ENCODE measurements at regions not wholly inside any gene's neighbourhood (a gene's known extent, or its start where the extent isn't known, plus 50 kb on each side); places are given as distances from the start of the nearest gene placed in this dataset.

DNA sequence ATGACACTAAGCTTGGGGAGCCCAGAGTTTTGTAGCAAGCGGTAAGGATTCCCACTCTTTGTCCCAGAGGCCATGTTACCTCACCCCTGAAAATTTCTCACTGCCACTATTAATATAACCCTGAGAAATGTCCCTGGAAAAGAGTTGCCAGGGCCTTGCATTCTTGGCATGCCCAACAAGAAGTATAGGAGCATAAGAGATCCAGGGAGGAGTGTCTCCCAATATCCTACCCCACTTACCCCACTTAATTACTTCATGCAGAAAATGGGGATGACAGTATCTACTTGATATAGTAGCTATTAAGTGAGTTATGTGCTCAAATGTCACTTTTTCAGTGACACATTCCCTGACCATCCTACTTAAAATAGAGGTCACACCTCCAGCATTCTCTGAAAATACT is 120.5 kb upstream of the C1GALT1C1 start:
- H3K27ac ChIP-seq (ENCODE audit: low read depth in 1 of 2, low read length in 2 of 2): no peak overlapping the region
- TF ChIP-seq, protein P1, sequence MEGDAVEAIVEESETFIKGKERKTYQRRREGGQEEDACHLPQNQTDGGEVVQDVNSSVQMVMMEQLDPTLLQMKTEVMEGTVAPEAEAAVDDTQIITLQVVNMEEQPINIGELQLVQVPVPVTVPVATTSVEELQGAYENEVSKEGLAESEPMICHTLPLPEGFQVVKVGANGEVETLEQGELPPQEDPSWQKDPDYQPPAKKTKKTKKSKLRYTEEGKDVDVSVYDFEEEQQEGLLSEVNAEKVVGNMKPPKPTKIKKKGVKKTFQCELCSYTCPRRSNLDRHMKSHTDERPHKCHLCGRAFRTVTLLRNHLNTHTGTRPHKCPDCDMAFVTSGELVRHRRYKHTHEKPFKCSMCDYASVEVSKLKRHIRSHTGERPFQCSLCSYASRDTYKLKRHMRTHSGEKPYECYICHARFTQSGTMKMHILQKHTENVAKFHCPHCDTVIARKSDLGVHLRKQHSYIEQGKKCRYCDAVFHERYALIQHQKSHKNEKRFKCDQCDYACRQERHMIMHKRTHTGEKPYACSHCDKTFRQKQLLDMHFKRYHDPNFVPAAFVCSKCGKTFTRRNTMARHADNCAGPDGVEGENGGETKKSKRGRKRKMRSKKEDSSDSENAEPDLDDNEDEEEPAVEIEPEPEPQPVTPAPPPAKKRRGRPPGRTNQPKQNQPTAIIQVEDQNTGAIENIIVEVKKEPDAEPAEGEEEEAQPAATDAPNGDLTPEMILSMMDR (IDR thresholded peaks at IDR 0.05): no peak
- H4K20me1 ChIP-seq (ENCODE audit: insufficient read depth, low read length): no peaks in the 10 kb centered on the region
- DNase-seq: no peak
- H3K36me3 ChIP-seq (replicated peaks in 1 of 2; ENCODE audit: control insufficient read depth in 1 of 2, insufficient read depth in 2 of 2, low read length in 2 of 2): no peaks in the 10 kb centered on the region
- H3K4me1 ChIP-seq (ENCODE audit: control insufficient read depth in 1 of 2, insufficient read depth in 2 of 2, low read length in 2 of 2): peaks cover 0 to 7% of the 10 kb centered on the region in 2 donors
- no peak overlapping the region for H2AFZ ChIP-seq (ENCODE audit: insufficient read depth, low read depth, low read length, poor library complexity, severe bottlenecking)
- Mint-ChIP-seq H3K9me3 (peaks cover 0 to 2% (median 0%) of the 10 kb centered on the region in 7 donors), H3K27me3 (ENCODE audit: low read depth in 3 of 3) (peaks cover 0 to 4% (median 0%) of the 10 kb centered on the region in 3 donors), H3K36me3 (no peaks in the 10 kb centered on the region), H3K4me3 (no peak overlapping the region), H3K4me1 (peaks cover 14% of the 10 kb centered on the region), H3K27ac (no peak overlapping the region)
- no peak overlapping the region for H3K4me3 ChIP-seq (replicated peaks in 1 of 3; ENCODE audit: low read depth in 2 of 3, low read length in 3 of 3)
- H3K9me3 ChIP-seq (replicated peaks in 1 of 2; ENCODE audit: control insufficient read depth in 1 of 2, insufficient read depth in 1 of 2, low read length in 2 of 2): no peaks in the 10 kb centered on the region
- no peaks in the 10 kb centered on the region for H3K27me3 ChIP-seq (ENCODE audit: control insufficient read depth in 2 of 2, insufficient read depth in 2 of 2, low read length in 2 of 2)
- no peak overlapping the region for H3K4me2 ChIP-seq (replicated peaks; ENCODE audit: extremely low read depth, low read length, poor library complexity, severe bottlenecking)
- H3K79me2 ChIP-seq (ENCODE audit: insufficient read depth, low read length): no peaks in the 10 kb centered on the region
- no CpG with 5 or more reads among the region's 1 CpG for WGBS (ENCODE audit: insufficient coverage)
- intact Hi-C loops (cut with micrococcal nuclease): no loop called here
- H3K9ac ChIP-seq (ENCODE audit: insufficient read depth, low read length, poor library complexity, severe bottlenecking): no peak overlapping the region

- Mint-ChIP-seq H3K27me3 (ENCODE audit: low read depth in 3 of 3) (peaks cover 0 to 2% (median 0%) of the 10 kb centered on the region in 3 donors), H3K9me3 (peaks cover 2 to 8% (median 3%) of the 10 kb centered on the region in 7 donors), H3K4me3 (no peak overlapping the region), H3K27ac (no peak overlapping the region), H3K36me3 (no peaks in the 10 kb centered on the region), H3K4me1 (peaks cover 6% of the 10 kb centered on the region)
- Histone ChIP-seq H3K4me3 (replicated peaks in 1 of 3; ENCODE audit: low read depth in 2 of 3, low read length in 3 of 3) (no peak overlapping the region), H3K9me3 (replicated peaks in 1 of 2; ENCODE audit: control insufficient read depth in 1 of 2, insufficient read depth in 1 of 2, low read length in 2 of 2) (no peaks in the 10 kb centered on the region), H3K4me1 (ENCODE audit: control insufficient read depth in 1 of 2, insufficient read depth in 2 of 2, low read length in 2 of 2) (peaks cover 0 to 2% of the 10 kb centered on the region in 2 donors), H4K20me1 (ENCODE audit: insufficient read depth, low read length) (no peaks in the 10 kb centered on the region), H3K9ac (ENCODE audit: insufficient read depth, low read length, poor library complexity, severe bottlenecking) (no peak overlapping the region), H3K4me2 (replicated peaks; ENCODE audit: extremely low read depth, low read length, poor library complexity, severe bottlenecking) (no peak overlapping the region), H2AFZ (ENCODE audit: insufficient read depth, low read depth, low read length, poor library complexity, severe bottlenecking) (no peak overlapping the region), H3K27ac (ENCODE audit: low read depth in 1 of 2, low read length in 2 of 2) (no peak overlapping the region), H3K36me3 (replicated peaks in 1 of 2; ENCODE audit: control insufficient read depth in 1 of 2, insufficient read depth in 2 of 2, low read length in 2 of 2) (no peaks in the 10 kb centered on the region), H3K27me3 (ENCODE audit: control insufficient read depth in 2 of 2, insufficient read depth in 2 of 2, low read length in 2 of 2) (no peaks in the 10 kb centered on the region), H3K79me2 (ENCODE audit: insufficient read depth, low read length) (no peaks in the 10 kb centered on the region)
- intact Hi-C loops (cut with micrococcal nuclease): no loop called here
- WGBS (ENCODE audit: insufficient coverage): 0% methylated on average over 2 of the region's 4 CpGs
- DNase-seq: peak in 1 of 3 donors; percentile 2
- TF ChIP-seq, protein P1 (IDR thresholded peaks at IDR 0.05): no peak
These were observed 119.4 kb upstream of the C1GALT1C1 start for GRCh38 chrX:120749141-120749846.

Measured in CD14-positive monocyte (primary cell).